ENCODE measurements at regions not wholly inside any gene's neighbourhood (a gene's known extent, or its start where the extent isn't known, plus 50 kb on each side); places are given as distances from the start of the nearest gene placed in this dataset.

- H3K9ac ChIP-seq (ENCODE audit: low read length), result no peak overlapping the region
- peaks cover 0 to 9% of the 10 kb centered on the region in 2 experiments; a peak in 2 of 4 replicates for H3K9me3 ChIP-seq (ENCODE audit: control insufficient read depth in 1 of 2, insufficient read depth in 1 of 2, low read depth in 1 of 2, low read length in 2 of 2)
- no peaks in the 10 kb centered on the region for H3K9me2 ChIP-seq (ENCODE audit: insufficient read depth)
- H3K4me2 ChIP-seq (ENCODE audit: low read length), result no peak overlapping the region
- no peak overlapping the region for H3K4me3 ChIP-seq (replicated peaks in 1 of 2; ENCODE audit: low read depth in 1 of 2, low read length in 2 of 2)
- CTCF ChIA-PET, result no interaction called here
- RAD21 ChIA-PET (ENCODE audit: low non-redundant PET in 1 of 2, low total read pairs in 2 of 2, uncharacterized antibody in 2 of 2, unreplicated experiment in 2 of 2), result no interaction called here
- intact Hi-C loops (cut with micrococcal nuclease), result no loop called here
- no peaks in the 10 kb centered on the region for H3K79me2 ChIP-seq (ENCODE audit: insufficient read depth, low read length)
- no peaks in the 10 kb centered on the region for H3K36me3 ChIP-seq (ENCODE audit: control insufficient read depth in 1 of 2, insufficient read depth in 2 of 2, low read length in 2 of 2)
- TF ChIP-seq FOSL1 (IDR thresholded peaks at IDR 0.05; ENCODE audit: low read depth) (no peak), SIN3A (IDR thresholded peaks at IDR 0.05; ENCODE audit: low read depth) (no peak), EZH2 (IDR thresholded peaks at IDR 0.05) (no peak), CBX3 (IDR thresholded peaks at IDR 0.05; ENCODE audit: low read depth) (no peak), YY1 (IDR thresholded peaks at IDR 0.05; ENCODE audit: extremely low read depth, insufficient replicate concordance, low read depth, low read length) (no peak)
- no peak overlapping the region for H3K27ac ChIP-seq (ENCODE audit: low read depth, low read length)
- no peaks in the 10 kb centered on the region for H3K27me3 ChIP-seq (ENCODE audit: insufficient read depth, low read length)
- DNase-seq (ENCODE audit: low read depth, low spot score) (no peak), ATAC-seq (no peak)
- no peaks in the 10 kb centered on the region for H3K4me1 ChIP-seq (ENCODE audit: control insufficient read depth in 1 of 2, insufficient read depth in 2 of 2, low read length in 2 of 2)
- no TSS peak for BruUV-seq (replicated peaks)
- H2AFZ ChIP-seq (ENCODE audit: low read depth, low read length, poor library complexity, severe bottlenecking), result no peak overlapping the region
- POLR2A ChIA-PET, result no interaction called here
- H4K20me1 ChIP-seq (ENCODE audit: insufficient read depth), result no peaks in the 10 kb centered on the region
Measured at GRCh38 chr9:119441832-119442231, 72.6 kb upstream of the BRINP1 start.

GRCh38 chr9:119441338-119441737 lies 72.1 kb upstream of the BRINP1 start:
- Histone ChIP-seq H3K9me3 (ENCODE audit: control insufficient read depth in 1 of 2, insufficient read depth in 1 of 2, low read depth in 1 of 2, low read length in 2 of 2) (peaks cover 0 to 7% of the 10 kb centered on the region in 2 experiments; a peak in 2 of 4 replicates), H3K79me2 (ENCODE audit: insufficient read depth, low read length) (no peaks in the 10 kb centered on the region), H2AFZ (ENCODE audit: low read depth, low read length, poor library complexity, severe bottlenecking) (no peak overlapping the region), H3K36me3 (ENCODE audit: control insufficient read depth in 1 of 2, insufficient read depth in 2 of 2, low read length in 2 of 2) (no peaks in the 10 kb centered on the region), H3K27ac (ENCODE audit: low read depth, low read length) (no peak overlapping the region), H3K27me3 (ENCODE audit: insufficient read depth, low read length) (no peaks in the 10 kb centered on the region), H3K4me1 (ENCODE audit: control insufficient read depth in 1 of 2, insufficient read depth in 2 of 2, low read length in 2 of 2) (no peaks in the 10 kb centered on the region), H3K9ac (ENCODE audit: low read length) (no peak overlapping the region), H4K20me1 (ENCODE audit: insufficient read depth) (no peaks in the 10 kb centered on the region), H3K4me2 (ENCODE audit: low read length) (no peak overlapping the region), H3K4me3 (replicated peaks in 1 of 2; ENCODE audit: low read depth in 1 of 2, low read length in 2 of 2) (no peak overlapping the region), H3K9me2 (ENCODE audit: insufficient read depth) (no peaks in the 10 kb centered on the region)
- intact Hi-C loops (cut with micrococcal nuclease), result no loop called here
- CTCF ChIA-PET, result no interaction called here
- ATAC-seq (no peak), DNase-seq (ENCODE audit: low read depth, low spot score) (no peak)
- POLR2A ChIA-PET, result no interaction called here
- TF ChIP-seq POLR2A (IDR thresholded peaks at IDR 0.05; ENCODE audit: borderline replicate concordance, extremely low read depth, insufficient read depth, insufficient read length) (no peak), EGR1 (IDR thresholded peaks at IDR 0.05; ENCODE audit: low read depth) (no peak), SP1 (IDR thresholded peaks at IDR 0.05; ENCODE audit: low read depth) (no peak), EZH2phosphoT487 (IDR thresholded peaks at IDR 0.05; ENCODE audit: borderline replicate concordance) (no peak), ZBTB33 (IDR thresholded peaks at IDR 0.05; ENCODE audit: extremely low read depth, insufficient replicate concordance, low read length) (no peak), CTCF (IDR thresholded peaks at IDR 0.05 in 2 of 3, conservative IDR thresholded peaks at IDR 0.05 in 1 of 3; ENCODE audit: borderline replicate concordance in 1 of 3, insufficient read depth in 1 of 3, low read depth in 2 of 3, low read length in 2 of 3) (no peak), ZNF274 (IDR thresholded peaks at IDR 0.05; ENCODE audit: low read depth, low read length) (no peak), ELF1 (IDR thresholded peaks at IDR 0.05; ENCODE audit: borderline replicate concordance, low read depth) (no peak)
- RAD21 ChIA-PET (ENCODE audit: low non-redundant PET in 1 of 2, low total read pairs in 2 of 2, uncharacterized antibody in 2 of 2, unreplicated experiment in 2 of 2), result no interaction called here
- BruUV-seq (replicated peaks), result no TSS peak

Measured in HCT116 (cell line).